Smooth muscle cell (in vitro differentiated cells): ENCODE measurements at regions not wholly inside any gene's neighbourhood (a gene's known extent, or its start where the extent isn't known, plus 50 kb on each side); places are given as distances from the start of the nearest gene placed in this dataset.

Experiments
- DNase-seq: peaks from one replicate; lab custom pipeline; 2025; ENCODE audit not compliant: unreplicated experiment; lab: John Stamatoyannopoulos, UW
- H2AFZ ChIP-seq: fragments of 200-600 bp; sonication (generic); 2 replicates; pipeline ENCODE4 v1.6.0; 2016; ENCODE audit warnings: antibody characterized with exemption, low read depth, mild to moderate bottlenecking
- H3F3A ChIP-seq: fragments of 200-600 bp; sonication (generic); 2 replicates; pipeline ENCODE4 v1.6.0; 2017; ENCODE audit warnings: antibody characterized with exemption, low read depth
- H3K27ac ChIP-seq: fragments of 200-600 bp; sonication (generic); 2 replicates; pipeline ENCODE4 v1.5.1; 2016; ENCODE audit warnings: low read depth, mild to moderate bottlenecking
- H3K27me3 ChIP-seq: fragments of 200-600 bp; sonication (generic); 2 replicates; pipeline ENCODE4 v1.6.1; 2016; ENCODE audit warnings: low read depth, mild to moderate bottlenecking
- H3K36me3 ChIP-seq: fragments of 200-600 bp; sonication (generic); 2 replicates; pipeline ENCODE4 v1.5.1; 2016; ENCODE audit warnings: low read depth
- H3K4me1 ChIP-seq: fragments of 200-600 bp; sonication (generic); 2 replicates; pipeline ENCODE4 v1.5.1; 2016; ENCODE audit warnings: low read depth
- H3K4me2 ChIP-seq: fragments of 200-600 bp; sonication (generic); 2 replicates; pipeline ENCODE4 v1.6.0; 2016; ENCODE audit warnings: mild to moderate bottlenecking
- H3K4me3 ChIP-seq: fragments of 200-600 bp; sonication (generic); 2 replicates; pipeline ENCODE4 v1.5.1; 2016; ENCODE audit warnings: mild to moderate bottlenecking
- H3K79me2 ChIP-seq: fragments of 200-600 bp; sonication (generic); 2 replicates; pipeline ENCODE4 v1.6.0; 2016; ENCODE audit warnings: low read depth, mild to moderate bottlenecking
- H3K9ac ChIP-seq: fragments of 200-600 bp; sonication (generic); 2 replicates; pipeline ENCODE4 v1.6.0; 2016; ENCODE audit warnings: low read depth
- H3K9me3 ChIP-seq: fragments of 200-600 bp; sonication (generic); replicated peaks from 2 replicates; pipeline ENCODE4 v1.5.1; 2016; ENCODE audit warnings: low read depth
- H4K20me1 ChIP-seq: fragments of 200-600 bp; sonication (generic); 2 replicates; pipeline ENCODE4 v1.6.0; 2016; ENCODE audit warnings: low read depth
- WGBS: methylation state at CpG from one replicate; pipeline ENCODE4 v1.1.7; 2016; ENCODE audit warnings: low lambda C conversion rate; 5-methylcytosine and 5-hydroxymethylcytosine counted together
- TF ChIP-seq, protein P1 (sequence below): fragments of 200-600 bp; sonication (generic); IDR thresholded peaks from 2 replicates; pipeline ENCODE4 v1.5.1; 2017; ENCODE audit warnings: borderline replicate concordance, mild to moderate bottlenecking, antibody characterized with exemption; ENCODE audit not compliant: insufficient read depth, poor library complexity, severe bottlenecking

GRCh38 chr11:37406651-37407050 is 808.6 kb upstream of the RAG2 start:
- H3K36me3 ChIP-seq: no peaks in the 10 kb centered on the region
- no peak for DNase-seq
- no peak overlapping the region for H3K27ac ChIP-seq
- WGBS: 93% methylated on average over 1 of the region's 1 CpG
- no peak overlapping the region for H3K4me2 ChIP-seq
- H3K4me3 ChIP-seq: no peak overlapping the region
- no peaks in the 10 kb centered on the region for H3K27me3 ChIP-seq
- no peaks in the 10 kb centered on the region for H3K79me2 ChIP-seq
- TF ChIP-seq, protein P1, sequence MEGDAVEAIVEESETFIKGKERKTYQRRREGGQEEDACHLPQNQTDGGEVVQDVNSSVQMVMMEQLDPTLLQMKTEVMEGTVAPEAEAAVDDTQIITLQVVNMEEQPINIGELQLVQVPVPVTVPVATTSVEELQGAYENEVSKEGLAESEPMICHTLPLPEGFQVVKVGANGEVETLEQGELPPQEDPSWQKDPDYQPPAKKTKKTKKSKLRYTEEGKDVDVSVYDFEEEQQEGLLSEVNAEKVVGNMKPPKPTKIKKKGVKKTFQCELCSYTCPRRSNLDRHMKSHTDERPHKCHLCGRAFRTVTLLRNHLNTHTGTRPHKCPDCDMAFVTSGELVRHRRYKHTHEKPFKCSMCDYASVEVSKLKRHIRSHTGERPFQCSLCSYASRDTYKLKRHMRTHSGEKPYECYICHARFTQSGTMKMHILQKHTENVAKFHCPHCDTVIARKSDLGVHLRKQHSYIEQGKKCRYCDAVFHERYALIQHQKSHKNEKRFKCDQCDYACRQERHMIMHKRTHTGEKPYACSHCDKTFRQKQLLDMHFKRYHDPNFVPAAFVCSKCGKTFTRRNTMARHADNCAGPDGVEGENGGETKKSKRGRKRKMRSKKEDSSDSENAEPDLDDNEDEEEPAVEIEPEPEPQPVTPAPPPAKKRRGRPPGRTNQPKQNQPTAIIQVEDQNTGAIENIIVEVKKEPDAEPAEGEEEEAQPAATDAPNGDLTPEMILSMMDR: no peak
- H3K4me1 ChIP-seq: no peaks in the 10 kb centered on the region
- H2AFZ ChIP-seq: no peak overlapping the region
- H4K20me1 ChIP-seq: no peaks in the 10 kb centered on the region
- H3F3A ChIP-seq: no peaks in the 10 kb centered on the region
- no peaks in the 10 kb centered on the region for H3K9me3 ChIP-seq
- no peak overlapping the region for H3K9ac ChIP-seq

DNA sequence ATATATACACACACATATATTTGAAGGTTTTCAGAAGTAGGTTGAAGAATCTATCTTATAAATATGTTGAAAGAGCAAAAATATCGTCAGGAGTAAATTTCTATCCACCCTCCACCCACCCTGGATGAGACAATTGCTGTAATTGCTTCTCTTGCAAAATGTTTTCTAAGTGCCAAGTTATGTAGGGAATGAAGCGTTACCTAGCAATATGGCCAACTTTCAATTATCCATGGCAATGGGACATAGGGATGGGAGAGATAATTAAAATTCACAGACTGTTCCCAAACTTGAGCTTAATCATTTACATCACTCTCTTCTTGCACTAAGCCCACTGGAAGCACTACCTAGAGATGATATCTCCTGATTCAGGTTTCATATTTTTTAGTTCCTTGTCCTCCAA is 806.2 kb upstream of the RAG2 start:
- Histone ChIP-seq H3K27ac (no peak overlapping the region), H2AFZ (no peak overlapping the region), H3K4me2 (no peak overlapping the region), H3K79me2 (no peaks in the 10 kb centered on the region), H3F3A (no peaks in the 10 kb centered on the region), H3K9ac (no peak overlapping the region), H3K36me3 (no peaks in the 10 kb centered on the region), H3K4me1 (no peaks in the 10 kb centered on the region), H4K20me1 (no peaks in the 10 kb centered on the region), H3K9me3 (no peaks in the 10 kb centered on the region), H3K4me3 (no peak overlapping the region), H3K27me3 (no peaks in the 10 kb centered on the region)
- no peak for DNase-seq
- WGBS: 96% methylated on average over 2 of the region's 2 CpGs
- TF ChIP-seq, protein P1: no peak

DNA sequence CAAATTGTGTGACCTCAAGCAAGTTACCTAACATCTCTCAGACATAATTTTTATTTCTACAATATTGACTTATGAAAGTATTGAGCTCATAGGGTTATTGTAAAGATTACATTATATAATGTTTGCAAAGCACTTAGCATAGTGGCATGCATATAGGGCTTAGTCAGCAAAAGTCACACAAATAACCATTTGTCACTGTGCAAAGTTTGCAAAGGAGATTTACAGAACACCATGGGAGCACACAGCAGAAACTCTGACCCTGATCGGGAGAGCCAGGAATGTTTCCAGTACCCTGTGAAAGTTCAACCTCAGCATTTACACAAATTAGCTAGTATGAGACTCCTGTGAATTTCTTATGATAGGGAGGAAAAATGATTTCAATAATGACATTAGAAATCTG is 804.6 kb upstream of the RAG2 start:
- Histone ChIP-seq H3K4me3 (no peak overlapping the region), H3K9me3 (no peaks in the 10 kb centered on the region), H3K27me3 (no peaks in the 10 kb centered on the region), H4K20me1 (no peaks in the 10 kb centered on the region), H3F3A (no peaks in the 10 kb centered on the region), H3K36me3 (no peaks in the 10 kb centered on the region), H3K27ac (no peak overlapping the region), H3K9ac (no peak overlapping the region), H3K79me2 (no peaks in the 10 kb centered on the region), H3K4me2 (no peak overlapping the region), H2AFZ (no peak overlapping the region), H3K4me1 (no peaks in the 10 kb centered on the region)
- TF ChIP-seq, protein P1: no peak
- no peak for DNase-seq
- WGBS: 92% methylated on average over 1 of the region's 1 CpG

DNA sequence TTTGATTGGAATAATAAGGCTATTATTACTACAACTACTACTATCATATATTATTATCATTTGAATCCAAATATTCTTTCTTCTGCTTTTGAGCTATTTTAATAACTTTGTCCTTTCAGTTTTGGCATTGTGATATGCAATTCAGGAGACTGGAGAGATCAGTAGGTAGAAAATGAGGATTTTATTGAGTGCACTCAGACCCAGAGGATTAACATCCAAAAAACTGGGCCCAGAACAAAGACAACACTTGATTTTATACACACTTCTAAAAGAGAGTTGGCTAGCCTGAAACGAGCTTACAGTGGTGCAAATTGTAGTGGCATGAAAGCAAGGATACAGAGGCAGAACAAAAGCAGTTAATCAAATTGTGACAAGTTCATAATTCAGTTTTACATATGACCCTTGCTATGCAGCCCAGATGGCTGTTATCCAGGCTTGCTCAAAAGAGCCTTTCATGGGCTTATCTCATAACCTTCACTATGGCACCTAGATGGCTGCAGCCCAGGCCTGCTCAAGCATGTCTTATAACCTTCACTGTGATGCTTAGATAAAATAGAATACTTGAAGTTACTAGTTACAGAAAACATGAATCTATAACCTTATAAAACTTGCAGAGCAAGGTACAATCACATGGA is 796.3 kb upstream of the RAG2 start:
- no peaks in the 10 kb centered on the region for H4K20me1 ChIP-seq
- no peak overlapping the region for H3K27ac ChIP-seq
- no peaks in the 10 kb centered on the region for H3K79me2 ChIP-seq
- H3K9me3 ChIP-seq: no peaks in the 10 kb centered on the region
- no peak for DNase-seq
- H3K4me2 ChIP-seq: no peak overlapping the region
- no peak overlapping the region for H2AFZ ChIP-seq
- TF ChIP-seq, protein P1: no peak
- H3F3A ChIP-seq: no peaks in the 10 kb centered on the region
- H3K4me1 ChIP-seq: no peaks in the 10 kb centered on the region
- 57% methylated on average over 1 of the region's 1 CpG for WGBS
- no peak overlapping the region for H3K9ac ChIP-seq
- H3K36me3 ChIP-seq: peaks cover 1% of the 10 kb centered on the region
- H3K4me3 ChIP-seq: no peak overlapping the region
- no peaks in the 10 kb centered on the region for H3K27me3 ChIP-seq
